Right lobe of liver (tissue), 6 donors: ENCODE measurements at regions not wholly inside any gene's neighbourhood (a gene's known extent, or its start where the extent isn't known, plus 50 kb on each side); places are given as distances from the start of the nearest gene placed in this dataset.
A peak's percentile ranks its signal among the peaks of the same experiment; 100 is the strongest.

Experiments used
- ATAC-seq, 4 donors: fragments of 200-7000 bp; cut with Tn5 transposase; one replicate each; pipeline ENCODE4 v1.9.1; 2020; ENCODE audit warnings: mild to moderate bottlenecking in 4 of 4, moderate library complexity in 4 of 4
- DNase-seq, 3 donors: peaks; one replicate each; pipeline ENCODE4 v3.0.0-alpha.2; 2020
- H3K27ac ChIP-seq, 3 donors: fragments of 200-600 bp; one replicate each; pipeline ENCODE4 v1.8.0; 2022
- H3K27me3 ChIP-seq, 2 donors: fragments of 200-600 bp; one replicate each; pipeline ENCODE4 v1.8.0; 2022
- H3K36me3 ChIP-seq, 4 donors: fragments of 200-600 bp; sonication (generic) in 1 of 4; one replicate each; pipeline versions ENCODE4 v1.5.1 to v1.8.0; 2017 to 2022; ENCODE audit warnings: control low read depth in 1 of 4
- H3K4me1 ChIP-seq, 4 donors: fragments of 200-600 bp; sonication (generic) in 1 of 4; one replicate each; pipeline versions ENCODE4 v1.5.1 to v1.8.0; 2017 to 2022; ENCODE audit warnings: control low read depth in 1 of 4
- H3K4me3 ChIP-seq, 3 donors: fragments of 200-600 bp; one replicate each; pipeline ENCODE4 v1.8.0; 2022
- H3K9me3 ChIP-seq, 4 donors: fragments of 200-600 bp; sonication (generic) in 1 of 4; one replicate each; pipeline versions ENCODE4 v1.5.1 to v1.8.0; 2017 to 2022; ENCODE audit warnings: control low read depth in 1 of 4
- POLR2A ChIP-seq: fragments of 450-650 bp; IDR thresholded peaks from one replicate; pipeline ENCODE4 v1.6.1; 2017; ENCODE audit warnings: antibody characterized with exemption, mild to moderate bottlenecking
- whole genome bisulfite sequencing: methylation state at CpG from one replicate; pipeline ENCODE4 v1.1.6; 2018; ENCODE audit warnings: low coverage, low lambda C conversion rate; ENCODE audit not compliant: insufficient coverage; ENCODE audit errors: missing lambda C conversion rate; 5-methylcytosine and 5-hydroxymethylcytosine counted together
- intact Hi-C, 2 donors: fragments of 100-400 bp; cut with DNase I; formaldehyde crosslinking; loops; one replicate each; pipeline versions ENCODE4 v1.11.2 to v1.14.1; 2022
- TF ChIP-seq, protein P1 (sequence below), 4 donors: fragments of 200-600 bp in 3 of 4; fragments of 450-650 bp in 1 of 4; IDR thresholded peaks; one replicate each; pipeline versions ENCODE4 v1.5.1 to v1.8.0; 2016 to 2022; ENCODE audit warnings: antibody characterized with exemption in 4 of 4, mild to moderate bottlenecking in 2 of 4
- donor health status: DM: no; HTN: yes; CAD: no.
- donor health status: DM: no; HTN: no; CAD: no.
- donor health status: DM: no; HTN: no; CAD: no.
- donor health status: DM: no; HTN: yes; CAD: no.
- donor health status: DM: no; HTN: yes; CAD: no.

DNA sequence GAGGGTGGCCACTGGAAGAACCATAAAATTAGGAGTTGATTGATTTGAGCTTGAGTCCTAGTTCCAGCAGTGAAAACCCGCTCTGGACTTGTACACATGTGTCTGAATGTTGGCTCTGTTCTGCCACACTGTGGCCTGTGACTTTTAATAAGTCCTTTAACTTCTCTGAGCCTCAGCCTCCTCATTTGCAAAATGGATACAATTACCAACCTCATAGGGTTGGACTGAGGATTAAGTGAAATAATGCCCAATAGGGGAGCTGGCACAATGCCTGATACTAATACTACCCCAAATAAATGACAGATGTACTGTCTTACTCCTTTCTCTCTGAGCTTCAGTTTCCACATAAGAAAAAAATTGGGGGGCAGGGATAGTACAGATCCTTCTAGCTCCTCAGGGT, 92.6 kb upstream of the RIPOR2 start:
- ATAC-seq (no peak), DNase-seq (no peak)
- no peaks in the 10 kb centered on the region for H3K9me3 ChIP-seq
- H3K27ac ChIP-seq = no peak overlapping the region
- TF ChIP-seq POLR2A = no peak
- TF ChIP-seq, protein P1, sequence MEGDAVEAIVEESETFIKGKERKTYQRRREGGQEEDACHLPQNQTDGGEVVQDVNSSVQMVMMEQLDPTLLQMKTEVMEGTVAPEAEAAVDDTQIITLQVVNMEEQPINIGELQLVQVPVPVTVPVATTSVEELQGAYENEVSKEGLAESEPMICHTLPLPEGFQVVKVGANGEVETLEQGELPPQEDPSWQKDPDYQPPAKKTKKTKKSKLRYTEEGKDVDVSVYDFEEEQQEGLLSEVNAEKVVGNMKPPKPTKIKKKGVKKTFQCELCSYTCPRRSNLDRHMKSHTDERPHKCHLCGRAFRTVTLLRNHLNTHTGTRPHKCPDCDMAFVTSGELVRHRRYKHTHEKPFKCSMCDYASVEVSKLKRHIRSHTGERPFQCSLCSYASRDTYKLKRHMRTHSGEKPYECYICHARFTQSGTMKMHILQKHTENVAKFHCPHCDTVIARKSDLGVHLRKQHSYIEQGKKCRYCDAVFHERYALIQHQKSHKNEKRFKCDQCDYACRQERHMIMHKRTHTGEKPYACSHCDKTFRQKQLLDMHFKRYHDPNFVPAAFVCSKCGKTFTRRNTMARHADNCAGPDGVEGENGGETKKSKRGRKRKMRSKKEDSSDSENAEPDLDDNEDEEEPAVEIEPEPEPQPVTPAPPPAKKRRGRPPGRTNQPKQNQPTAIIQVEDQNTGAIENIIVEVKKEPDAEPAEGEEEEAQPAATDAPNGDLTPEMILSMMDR (IDR thresholded peaks at IDR 0.05) = no peak
- no peak overlapping the region for H3K4me3 ChIP-seq
- intact Hi-C loops = no loop called here
- no peaks in the 10 kb centered on the region for H3K4me1 ChIP-seq
- no peaks in the 10 kb centered on the region for H3K27me3 ChIP-seq
- 85% methylated on average over 1 of the region's 1 CpG for WGBS
- no peaks in the 10 kb centered on the region for H3K36me3 ChIP-seq

DNA sequence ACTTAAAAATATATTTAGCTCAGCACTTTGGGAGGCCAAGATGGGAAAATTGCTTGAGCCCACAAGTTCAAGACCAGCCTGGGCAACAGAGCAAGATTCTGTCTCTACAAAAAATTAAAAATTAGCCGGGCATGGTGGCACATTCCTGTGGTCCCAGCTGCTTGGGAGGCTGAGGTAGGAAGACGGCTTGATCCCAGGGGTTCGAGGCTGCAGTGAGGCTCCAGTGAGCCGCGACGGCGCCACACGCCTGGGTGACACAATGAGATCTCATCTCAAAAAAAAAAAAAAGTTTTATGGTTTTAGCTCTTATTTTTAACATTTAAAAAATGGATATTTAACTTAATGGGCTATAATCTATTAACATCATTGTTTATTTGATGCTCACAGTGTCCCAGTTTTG, 97.2 kb upstream of the RIPOR2 start:
- intact Hi-C loops = no loop called here
- no peaks in the 10 kb centered on the region for H3K4me1 ChIP-seq
- H3K27me3 ChIP-seq = no peaks in the 10 kb centered on the region
- DNase-seq (no peak), ATAC-seq (no peak)
- H3K4me3 ChIP-seq = no peak overlapping the region
- WGBS = 92% methylated on average over 8 of the region's 8 CpGs
- H3K36me3 ChIP-seq = no peaks in the 10 kb centered on the region
- TF ChIP-seq POLR2A = no peak
- TF ChIP-seq, protein P1 (IDR thresholded peaks at IDR 0.05) = no peak
- no peaks in the 10 kb centered on the region for H3K9me3 ChIP-seq
- no peak overlapping the region for H3K27ac ChIP-seq

DNA sequence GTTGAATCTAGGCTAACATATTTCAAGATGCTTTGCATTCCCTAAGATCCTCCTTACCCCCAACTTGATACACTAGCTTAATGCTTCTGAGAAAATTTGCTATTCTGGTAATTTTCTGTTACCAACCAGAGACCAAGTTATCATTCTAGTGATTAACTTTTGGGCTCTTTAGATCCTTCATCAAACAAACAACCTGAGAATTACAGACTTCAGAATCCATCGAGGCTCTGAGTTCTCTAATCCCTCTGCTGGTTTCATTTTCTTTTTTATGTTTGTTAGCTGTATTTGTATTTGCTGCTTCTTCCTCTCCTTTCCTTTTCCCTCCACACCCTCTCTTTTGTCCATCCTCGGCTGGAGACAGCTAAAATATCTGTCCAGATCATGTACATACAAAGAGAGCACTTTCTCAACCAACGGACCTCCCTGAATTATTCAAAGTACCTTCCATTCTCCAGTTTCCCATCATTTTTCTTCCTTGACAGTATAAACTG, 98.7 kb upstream of the RIPOR2 start:
- peak; percentile 12 to 49 (median 34) for ATAC-seq

DNA sequence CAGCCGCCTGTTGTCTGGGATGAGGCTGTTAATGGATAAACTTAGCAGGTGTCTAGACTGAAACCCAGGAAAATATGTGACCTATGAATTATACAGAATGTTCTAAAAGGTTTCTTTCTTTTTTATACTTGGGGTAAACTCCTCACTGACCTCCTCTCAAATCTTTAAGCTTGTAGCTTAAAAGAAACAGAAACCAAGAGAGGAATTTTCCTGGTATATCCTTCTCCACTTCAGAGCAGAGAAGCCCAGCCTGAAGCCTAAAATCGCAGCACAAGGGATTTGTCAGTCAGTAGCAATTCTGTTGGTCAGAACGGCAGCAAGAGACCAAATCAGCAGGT, 99.4 kb upstream of the RIPOR2 start:
- 34% methylated on average over 3 of the region's 3 CpGs for WGBS
- ATAC-seq (peak; percentile 26 to 43 (median 28)), DNase-seq (no peak)
- TF ChIP-seq, protein P1 (IDR thresholded peaks at IDR 0.05) = no peak
- no peak for TF ChIP-seq POLR2A
- H3K27ac ChIP-seq = peak overlapping the region; percentile 29 to 66 (median 44)
- H3K36me3 ChIP-seq = no peaks in the 10 kb centered on the region
- no peaks in the 10 kb centered on the region for H3K4me1 ChIP-seq
- H3K27me3 ChIP-seq = no peaks in the 10 kb centered on the region
- no peak overlapping the region for H3K4me3 ChIP-seq
- H3K9me3 ChIP-seq = no peaks in the 10 kb centered on the region
- intact Hi-C loops = no loop called here

More for the DNA sequence above, 98.7 kb upstream of the RIPOR2 start:
- WGBS = 6% methylated on average over 3 of the region's 3 CpGs
- no peaks in the 10 kb centered on the region for H3K36me3 ChIP-seq
- no peak for TF ChIP-seq POLR2A
- TF ChIP-seq, protein P1 (IDR thresholded peaks at IDR 0.05) = no peak
- H3K27ac ChIP-seq = peak overlapping the region; percentile 33 to 66 (median 44)
- peak overlapping the region; percentile 4 to 33 (median 20) for H3K4me3 ChIP-seq
- H3K27me3 ChIP-seq = no peaks in the 10 kb centered on the region
- no peaks in the 10 kb centered on the region for H3K4me1 ChIP-seq
- DNase-seq = no peak
- H3K9me3 ChIP-seq = no peaks in the 10 kb centered on the region
- intact Hi-C loops = no loop called here
